GM20431 (cell line): ENCODE measurements at regions not wholly inside any gene's neighbourhood (a gene's known extent, or its start where the extent isn't known, plus 50 kb on each side); places are given as distances from the start of the nearest gene placed in this dataset.

ENCODE experiments used
- in situ Hi-C: fragments of 300-500 bp; cut with MseI, MboI; formaldehyde crosslinking; loops from one replicate; pipeline ENCODE4 v1.15.0; 2020; ENCODE audit warnings: low sequenced_read_pairs; ENCODE audit not compliant: unreplicated experiment

GRCh38 chr22:23522623-23523251 is 57.4 kb downstream of the IGLL1 start:
- in situ Hi-C loops = no loop called here

GRCh38 chr22:23521441-23522113 is 58.5 kb downstream of the IGLL1 start:
- in situ Hi-C loops = no loop called here

- in situ Hi-C loops = no loop called here
Measured at GRCh38 chr22:23520863-23521440, 59.1 kb downstream of the IGLL1 start.

- in situ Hi-C loops = no loop called here
Measured at GRCh38 chr22:23519442-23520157, 60.5 kb downstream of the IGLL1 start.

- in situ Hi-C loops = no loop called here
Measured at GRCh38 chr22:23518376-23519187, 61.5 kb downstream of the IGLL1 start.

- in situ Hi-C loops = no loop called here
Measured at GRCh38 chr22:23517804-23518375, 62.2 kb downstream of the IGLL1 start.

GRCh38 chr22:23516304-23516703 is 63.8 kb downstream of the IGLL1 start:
- in situ Hi-C loops = no loop called here

- in situ Hi-C loops = no loop called here
Measured at GRCh38 chr22:23514322-23515038, 65.6 kb downstream of the IGLL1 start.

GRCh38 chr22:23513705-23514104 is 66.4 kb downstream of the IGLL1 start:
- in situ Hi-C loops = no loop called here

GRCh38 chr22:23513133-23513532 is 67.0 kb downstream of the IGLL1 start:
- in situ Hi-C loops = no loop called here

GRCh38 chr22:23512721-23513120 is 67.4 kb downstream of the IGLL1 start:
- in situ Hi-C loops = no loop called here

GRCh38 chr22:23512348-23512705 is 67.8 kb downstream of the IGLL1 start:
- in situ Hi-C loops = no loop called here

- in situ Hi-C loops = no loop called here
Measured at GRCh38 chr22:23511627-23512347, 68.3 kb downstream of the IGLL1 start.

GRCh38 chr22:23509571-23510302 is 70.4 kb downstream of the IGLL1 start:
- in situ Hi-C loops = no loop called here

- in situ Hi-C loops = no loop called here
Measured at GRCh38 chr22:23504516-23504915, 75.6 kb downstream of the IGLL1 start.

GRCh38 chr22:23503736-23504440 is 76.2 kb downstream of the IGLL1 start:
- in situ Hi-C loops = no loop called here

- in situ Hi-C loops = no loop called here
Measured at GRCh38 chr22:23503142-23503541, 76.9 kb downstream of the IGLL1 start.
